PC-3 (cell line): ENCODE measurements at regions not wholly inside any gene's neighbourhood (a gene's known extent, or its start where the extent isn't known, plus 50 kb on each side); places are given as distances from the start of the nearest gene placed in this dataset.

Experiments
- CTCF ChIP-seq: fragments of 300-600 bp; sonication (generic); conservative IDR thresholded peaks from 2 replicates; pipeline ENCODE4 v1.5.1; 2017; ENCODE audit warnings: antibody characterized with exemption, low read depth, mild to moderate bottlenecking, low read length
- EZH2 ChIP-seq: fragments of 300-600 bp; sonication (generic); IDR thresholded peaks from one replicate; pipeline ENCODE4 v1.6.1; 2017; ENCODE audit warnings: antibody characterized with exemption, mild to moderate bottlenecking, low read length; ENCODE audit not compliant: unreplicated experiment

DNA sequence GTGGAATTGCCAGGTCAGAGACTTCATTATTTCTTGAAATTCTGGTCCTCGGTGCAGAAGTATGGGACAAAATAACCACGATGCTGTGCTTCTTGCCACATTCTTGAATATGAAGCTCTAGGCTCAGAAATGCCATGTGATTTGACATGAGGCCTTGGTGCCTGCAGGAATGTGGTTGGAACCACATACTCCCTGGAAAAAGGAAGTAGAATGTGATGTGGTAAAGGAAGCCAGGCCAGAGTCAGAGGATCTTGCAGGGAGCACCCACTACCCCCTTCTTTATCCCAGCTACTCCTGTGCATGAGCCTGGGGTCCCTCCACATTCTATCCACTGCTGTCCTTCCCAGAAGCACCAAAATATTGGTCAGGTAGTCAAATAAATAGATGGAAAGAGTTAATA lies 80.9 kb downstream of the FOXD1 start:
- TF ChIP-seq CTCF, result no peak
- no peak for TF ChIP-seq EZH2
